ENCODE measurements at regions not wholly inside any gene's neighbourhood (a gene's known extent, or its start where the extent isn't known, plus 50 kb on each side); places are given as distances from the start of the nearest gene placed in this dataset.

- Histone ChIP-seq H3K18ac (ENCODE audit: extremely low read depth, low read length) (no peak overlapping the region), H4K5ac (ENCODE audit: insufficient read length, low read depth, low read length) (no peak overlapping the region), H2BK5ac (ENCODE audit: low read depth, low read length) (no peak overlapping the region), H3K4me3 (ENCODE audit: extremely low read depth in 1 of 4, insufficient read depth in 2 of 4, low read depth in 3 of 4, low read length in 4 of 4) (no peak overlapping the region), H4K8ac (ENCODE audit: extremely low read depth, insufficient read depth, low read length) (no peak overlapping the region), H3K23me2 (ENCODE audit: low read depth, low read length) (no peaks in the 10 kb centered on the region), H2AFZ (ENCODE audit: low read length) (no peak overlapping the region), H2BK12ac (ENCODE audit: low read depth, low read length) (no peak overlapping the region), H3K4me1 (replicated peaks in 1 of 4; ENCODE audit: control insufficient read depth in 3 of 4, insufficient read depth in 4 of 4, low read length in 3 of 4) (no peaks in the 10 kb centered on the region), H3K27ac (ENCODE audit: low read depth, low read length) (no peak overlapping the region), H2AK5ac (ENCODE audit: low read depth, low read length) (no peak overlapping the region), H2BK15ac (ENCODE audit: low read length) (no peak overlapping the region), H3K79me2 (ENCODE audit: control insufficient read depth in 1 of 2, insufficient read depth in 2 of 2, low read length in 2 of 2) (no peaks in the 10 kb centered on the region), H2BK120ac (replicated peaks; ENCODE audit: low read depth, low read length) (no peak overlapping the region), H3K14ac (ENCODE audit: insufficient read length) (no peak overlapping the region), H3K27me3 (replicated peaks in 1 of 4; ENCODE audit: control insufficient read depth in 3 of 4, extremely low read depth in 1 of 4, insufficient read depth in 3 of 4, low read length in 3 of 4) (no peaks in the 10 kb centered on the region), H3K36me3 (ENCODE audit: control insufficient read depth in 2 of 4, insufficient read depth in 4 of 4, low read length in 3 of 4) (no peaks in the 10 kb centered on the region), H3K4me2 (ENCODE audit: insufficient read depth in 1 of 2, low read depth in 2 of 2, low read length in 2 of 2) (no peak overlapping the region), H3K9me3 (ENCODE audit: insufficient read depth in 2 of 2, low read depth in 1 of 2, low read length in 1 of 2) (peaks cover 3 to 7% of the 10 kb centered on the region in 2 experiments; a peak in 2 of 4 replicates), H3K4ac (replicated peaks; ENCODE audit: insufficient read length, low read depth, low read length) (no peak overlapping the region), H3K23ac (ENCODE audit: insufficient read length) (no peak overlapping the region), H4K91ac (replicated peaks; ENCODE audit: insufficient read length, low read length) (no peak overlapping the region), H2BK20ac (ENCODE audit: low read length) (no peak overlapping the region), H4K20me1 (replicated peaks in 1 of 2; ENCODE audit: control insufficient read depth in 1 of 2, insufficient read depth in 2 of 2, low read length in 2 of 2) (no peaks in the 10 kb centered on the region), H3K79me1 (ENCODE audit: low read depth, low read length) (no peaks in the 10 kb centered on the region), H3K9ac (replicated peaks in 1 of 4; ENCODE audit: extremely low read depth in 1 of 4, low read depth in 3 of 4, low read length in 3 of 4) (no peak overlapping the region), H3K56ac (replicated peaks; ENCODE audit: insufficient read length, low read depth, low read length) (no peak overlapping the region)
- TF ChIP-seq KDM4A (IDR thresholded peaks at IDR 0.05; ENCODE audit: low read depth, low read length, severe bottlenecking) (no peak), BACH1 (IDR thresholded peaks at IDR 0.05; ENCODE audit: low read length) (no peak), SP1 (IDR thresholded peaks at IDR 0.05; ENCODE audit: low read depth, low read length) (no peak), BCL11A (IDR thresholded peaks at IDR 0.05; ENCODE audit: low read depth in 2 of 2, low read length in 2 of 2) (no peak), SIN3A (conservative IDR thresholded peaks at IDR 0.05 in 1 of 2, IDR thresholded peaks at IDR 0.05 in 1 of 2; ENCODE audit: low read depth in 1 of 2, low read length in 2 of 2) (no peak), SP4 (IDR thresholded peaks at IDR 0.05; ENCODE audit: low read length) (no peak), SIRT6 (IDR thresholded peaks at IDR 0.05; ENCODE audit: low read length) (no peak), GTF2F1 (IDR thresholded peaks at IDR 0.05; ENCODE audit: borderline replicate concordance, low read depth, low read length) (no peak), ATF2 (IDR thresholded peaks at IDR 0.05; ENCODE audit: low read length) (no peak)
- TF ChIP-seq, protein P1, sequence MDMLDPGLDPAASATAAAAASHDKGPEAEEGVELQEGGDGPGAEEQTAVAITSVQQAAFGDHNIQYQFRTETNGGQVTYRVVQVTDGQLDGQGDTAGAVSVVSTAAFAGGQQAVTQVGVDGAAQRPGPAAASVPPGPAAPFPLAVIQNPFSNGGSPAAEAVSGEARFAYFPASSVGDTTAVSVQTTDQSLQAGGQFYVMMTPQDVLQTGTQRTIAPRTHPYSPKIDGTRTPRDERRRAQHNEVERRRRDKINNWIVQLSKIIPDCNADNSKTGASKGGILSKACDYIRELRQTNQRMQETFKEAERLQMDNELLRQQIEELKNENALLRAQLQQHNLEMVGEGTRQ (IDR thresholded peaks at IDR 0.05; ENCODE audit: low read length), result no peak
- CTCF ChIA-PET (ENCODE audit: partially characterized antibody), result interaction anchor here (1.0 kb wide), 1 partner anchor 13 kb away, joined by 3 read pairs; no protein-coding TSS in a partner anchor
- FAIRE-seq, result no peak
- no peak for DNase-seq (ENCODE audit: low read depth in 1 of 2, low spot score in 2 of 2)
- POLR2A ChIA-PET (ENCODE audit: partially characterized antibody), result no interaction called here
- 92% methylated on average over 3 of the region's 3 CpGs; no CpG with 5 or more reads in 1 of the 2 experiments for WGBS, 2 experiments (ENCODE audit: extremely low coverage in 1 of 2, insufficient coverage in 1 of 2, insufficient read length in 1 of 2, insufficient replicate concordance in 2 of 2, low coverage in 1 of 2, low lambda C conversion rate in 2 of 2, missing lambda C conversion rate in 1 of 2)
These were observed 417.5 kb upstream of the GRM3 start for GRCh38 chr7:86226191-86226590.

Measured in H1 (cell line).